ENCODE measurements at regions not wholly inside any gene's neighbourhood (a gene's known extent, or its start where the extent isn't known, plus 50 kb on each side); places are given as distances from the start of the nearest gene placed in this dataset.

DNA sequence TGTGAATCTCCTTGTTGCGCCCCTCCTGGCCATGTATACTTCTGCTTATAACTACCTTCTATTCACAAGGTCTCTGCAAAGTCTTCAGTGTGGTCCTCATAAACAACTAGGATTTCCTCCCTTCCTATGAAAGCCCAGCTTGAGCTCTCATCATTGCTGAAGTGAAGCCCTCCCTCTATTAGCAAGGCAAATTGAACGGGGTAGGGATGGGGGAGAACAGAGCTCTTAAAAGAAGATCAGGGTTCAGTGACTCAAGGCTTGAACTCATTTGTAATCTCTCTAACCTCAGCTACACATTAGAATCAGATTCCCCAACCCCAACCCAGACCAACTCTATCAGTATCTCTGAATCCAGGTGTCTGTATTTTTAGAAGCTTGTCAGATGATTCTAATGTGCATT, 88.3 kb upstream of the ST8SIA2 start:
- TF ChIP-seq REST (IDR thresholded peaks at IDR 0.05; ENCODE audit: insufficient read depth in 1 of 2, low read depth in 2 of 2, low read length in 2 of 2), result no peak
- no peak for TF ChIP-seq POLR2AphosphoS5 (IDR thresholded peaks at IDR 0.05; ENCODE audit: low read depth, low read length)
- no peak for TF ChIP-seq FOXP2 (optimal IDR thresholded peaks at IDR 0.05; ENCODE audit: borderline replicate concordance, extremely low read depth, extremely low read length, insufficient read depth)
- TF ChIP-seq TAF1 (IDR thresholded peaks at IDR 0.05; ENCODE audit: borderline replicate concordance, insufficient read depth, low read length), result no peak

Measured in PFSK-1 (cell line).